Loucy (cell line): ENCODE measurements at regions not wholly inside any gene's neighbourhood (a gene's known extent, or its start where the extent isn't known, plus 50 kb on each side); places are given as distances from the start of the nearest gene placed in this dataset.

Source experiments
- H2AFZ ChIP-seq: fragments of 200-600 bp; sonication (generic); 2 replicates; pipeline ENCODE4 v1.6.0; 2016; ENCODE audit warnings: antibody characterized with exemption, mild to moderate bottlenecking, low read length, moderate library complexity
- H3F3A ChIP-seq: fragments of 200-600 bp; 2 replicates; pipeline ENCODE4 v1.6.0; 2016; ENCODE audit warnings: antibody characterized with exemption, low read depth, mild to moderate bottlenecking
- H3K27me3 ChIP-seq: fragments of 200-600 bp; sonication (generic); 2 replicates; pipeline ENCODE4 v1.6.1; 2014; ENCODE audit warnings: low read length, mild to moderate bottlenecking; ENCODE audit not compliant: insufficient read depth, poor library complexity, severe bottlenecking
- H3K36me3 ChIP-seq: fragments of 200-600 bp; sonication (generic); 2 replicates; pipeline ENCODE4 v1.6.1; 2016; ENCODE audit warnings: low read length; ENCODE audit not compliant: insufficient read depth
- H3K4me1 ChIP-seq: fragments of 200-600 bp; sonication (generic); 2 replicates; pipeline ENCODE4 v1.5.1; 2014; ENCODE audit warnings: low read length, mild to moderate bottlenecking; ENCODE audit not compliant: insufficient read depth, poor library complexity, severe bottlenecking
- H3K4me2 ChIP-seq: fragments of 200-600 bp; sonication (generic); 2 replicates; pipeline ENCODE4 v1.6.0; 2014; ENCODE audit warnings: antibody characterized with exemption, low read length, low read depth, mild to moderate bottlenecking; ENCODE audit not compliant: poor library complexity, severe bottlenecking
- H3K4me3 ChIP-seq: fragments of 200-600 bp; sonication (generic); 2 replicates; pipeline ENCODE4 v1.5.1; 2014; ENCODE audit warnings: low read length, mild to moderate bottlenecking, mixed read lengths; ENCODE audit not compliant: poor library complexity, severe bottlenecking
- H3K79me2 ChIP-seq: fragments of 200-600 bp; sonication (generic); 2 replicates; pipeline ENCODE4 v1.6.1; 2014; ENCODE audit warnings: low read length; ENCODE audit not compliant: insufficient read depth
- H3K9ac ChIP-seq: fragments of 200-600 bp; sonication (generic); 2 replicates; pipeline ENCODE4 v1.6.0; 2014; ENCODE audit warnings: mild to moderate bottlenecking, low read depth, low read length, moderate library complexity; ENCODE audit not compliant: poor library complexity, severe bottlenecking
- H3K9me2 ChIP-seq: fragments of 200-600 bp; sonication (generic); replicated peaks from 2 replicates; pipeline ENCODE4 v1.6.1; 2016; ENCODE audit warnings: low read depth, low read length, mixed read lengths
- H3K9me3 ChIP-seq: fragments of 200-600 bp; sonication (generic); 2 replicates; pipeline ENCODE4 v1.6.1; 2014; ENCODE audit warnings: mild to moderate bottlenecking, antibody characterized with exemption, low read length, low read depth; ENCODE audit not compliant: insufficient read depth
- H4K20me1 ChIP-seq: fragments of 200-600 bp; sonication (generic); 2 replicates; pipeline ENCODE4 v1.6.0; 2014; ENCODE audit warnings: antibody characterized with exemption, low read length, mild to moderate bottlenecking; ENCODE audit not compliant: insufficient read depth, poor library complexity, severe bottlenecking
- CTCF ChIP-seq: fragments of 200-600 bp; sonication (generic); conservative IDR thresholded peaks from 2 replicates; pipeline ENCODE4 v1.5.1; 2014; ENCODE audit warnings: mild to moderate bottlenecking, antibody characterized with exemption, low read length
- EZH2phosphoT487 ChIP-seq: fragments of 200-600 bp; IDR thresholded peaks from 2 replicates; pipeline ENCODE4 v1.6.1; 2018; ENCODE audit warnings: antibody characterized with exemption, mild to moderate bottlenecking, moderate library complexity, borderline replicate concordance

- no peak for TF ChIP-seq CTCF
- TF ChIP-seq EZH2phosphoT487 = no peak
- Histone ChIP-seq H3K36me3 (no peaks in the 10 kb centered on the region), H3K9me3 (no peaks in the 10 kb centered on the region), H3K9me2 (no peaks in the 10 kb centered on the region), H3F3A (no peaks in the 10 kb centered on the region), H4K20me1 (no peaks in the 10 kb centered on the region), H3K79me2 (no peaks in the 10 kb centered on the region), H3K4me1 (no peaks in the 10 kb centered on the region), H3K4me3 (no peak overlapping the region), H3K27me3 (no peaks in the 10 kb centered on the region), H3K9ac (no peak overlapping the region), H2AFZ (no peak overlapping the region), H3K4me2 (no peak overlapping the region)
Measured at GRCh38 chr5:122559676-122560075, 215.2 kb upstream of the SNX2 start.

GRCh38 chr5:122561209-122561608 is 213.7 kb upstream of the SNX2 start:
- Histone ChIP-seq H3K4me2 (no peak overlapping the region), H3K9me2 (no peaks in the 10 kb centered on the region), H3K27me3 (no peaks in the 10 kb centered on the region), H3K36me3 (no peaks in the 10 kb centered on the region), H3K4me3 (no peak overlapping the region), H2AFZ (no peak overlapping the region), H3K9me3 (no peaks in the 10 kb centered on the region), H3K9ac (no peak overlapping the region), H3K79me2 (no peaks in the 10 kb centered on the region), H4K20me1 (no peaks in the 10 kb centered on the region), H3F3A (no peaks in the 10 kb centered on the region), H3K4me1 (no peaks in the 10 kb centered on the region)
- TF ChIP-seq EZH2phosphoT487 (no peak), CTCF (no peak)

GRCh38 chr5:122565331-122565730 is 209.5 kb upstream of the SNX2 start:
- Histone ChIP-seq H3F3A (no peaks in the 10 kb centered on the region), H3K4me1 (no peaks in the 10 kb centered on the region), H3K4me3 (no peak overlapping the region), H2AFZ (no peak overlapping the region), H3K79me2 (no peaks in the 10 kb centered on the region), H3K27me3 (no peaks in the 10 kb centered on the region), H3K9me2 (no peaks in the 10 kb centered on the region), H4K20me1 (no peaks in the 10 kb centered on the region), H3K9ac (no peak overlapping the region), H3K9me3 (no peaks in the 10 kb centered on the region), H3K4me2 (no peak overlapping the region), H3K36me3 (no peaks in the 10 kb centered on the region)
- TF ChIP-seq CTCF (no peak), EZH2phosphoT487 (no peak)
